ENCODE measurements at regions not wholly inside any gene's neighbourhood (a gene's known extent, or its start where the extent isn't known, plus 50 kb on each side); places are given as distances from the start of the nearest gene placed in this dataset.
A peak's percentile ranks its signal among the peaks of the same experiment; 100 is the strongest.
"Not testable (repeated sequence)": the region's sequence is repeated elsewhere in the genome, so short reads cannot be mapped to it uniquely, and the experiment has no call there.

DNA sequence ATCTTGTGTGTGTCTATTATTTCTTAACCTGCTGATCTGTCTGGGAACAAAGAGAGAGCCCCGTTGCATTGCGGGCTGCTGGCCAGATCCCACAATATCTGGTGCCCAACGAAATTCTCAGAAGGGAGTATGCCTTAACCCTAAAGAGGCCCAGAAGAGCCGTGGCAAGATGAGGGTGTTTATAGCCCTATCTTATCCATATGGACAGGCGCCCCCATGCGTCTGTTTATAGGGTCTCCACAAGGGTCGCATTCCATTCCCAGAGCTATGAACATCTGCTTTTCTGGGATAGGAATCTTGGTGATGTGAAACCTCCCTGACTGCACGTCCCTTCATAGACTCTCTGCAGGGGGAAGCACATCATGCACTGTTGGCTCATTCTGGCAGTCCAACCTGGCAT is 1262.5 kb downstream of the RAPGEF2 start:
- FAIRE-seq; H4K20me1 ChIP-seq (ENCODE audit: insufficient read depth, low read length); in situ Hi-C loops (cut with HindIII; ENCODE audit: extremely low pct_ligation_motif_present, low pct_unique_long_range_greater_than_20kb); BruUV-seq (replicated peaks); H3K27ac ChIP-seq (ENCODE audit: extremely low read length, insufficient read depth, low read length); H3K27me3 ChIP-seq (ENCODE audit: control insufficient read depth in 1 of 2, insufficient read depth in 2 of 2, low read length in 2 of 2); H3K9ac ChIP-seq (ENCODE audit: insufficient read depth, low read depth, low read length); ATAC-seq; CTCF ChIA-PET (ENCODE audit: low intra/inter-chr PET ratio, low total read pairs); H2AFZ ChIP-seq (ENCODE audit: low read length); H3K4me3 ChIP-seq (replicated peaks in 1 of 3; ENCODE audit: insufficient read depth in 1 of 3, low read depth in 2 of 3, low read length in 3 of 3); intact Hi-C loops (cut with micrococcal nuclease; ENCODE audit: unreplicated experiment); H3K79me2 ChIP-seq (ENCODE audit: insufficient read depth, low read length); DNase-seq (ENCODE audit: low spot score); POLR2A ChIA-PET; H3K36me3 ChIP-seq (replicated peaks in 1 of 2; ENCODE audit: control insufficient read depth in 1 of 2, insufficient read depth in 2 of 2, low read length in 2 of 2); H3K4me1 ChIP-seq (ENCODE audit: insufficient read depth, low read length); H3K4me2 ChIP-seq (ENCODE audit: low read depth, low read length): not testable (repeated sequence)
- WGBS (ENCODE audit: low lambda C conversion rate), result 0% methylated on average over 4 of the region's 8 CpGs
- peaks cover 14% of the 10 kb centered on the region for H3K9me3 ChIP-seq (ENCODE audit: low read length)
- peak; percentile 23; the same call in 1 of the 2 replicates for TF ChIP-seq CTCF (CRISPR knock-in tag; IDR thresholded peaks at IDR 0.05)

DNA sequence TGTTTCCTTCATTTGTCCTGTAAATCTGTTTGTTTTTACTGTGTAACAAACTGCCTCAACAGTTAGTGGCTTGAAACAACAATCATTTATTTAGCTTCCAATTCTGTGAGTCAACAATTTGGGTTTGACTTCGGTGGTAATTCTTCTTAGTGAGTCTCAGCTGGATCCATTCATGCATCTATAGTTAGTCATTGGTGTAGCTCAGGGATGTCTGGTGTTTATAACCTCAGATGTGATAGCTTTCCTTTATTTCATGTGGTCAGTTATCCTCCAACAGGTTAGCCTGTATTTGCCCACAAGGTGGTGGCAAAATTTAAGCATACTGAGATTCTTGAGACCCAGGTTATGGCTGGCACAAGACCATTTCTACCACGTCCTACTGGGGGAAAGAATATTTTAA is 1267.2 kb downstream of the RAPGEF2 start:
- no peaks in the 10 kb centered on the region for H3K9me3 ChIP-seq (ENCODE audit: low read length)
- no peaks in the 10 kb centered on the region for H3K79me2 ChIP-seq (ENCODE audit: insufficient read depth, low read length)
- H3K9ac ChIP-seq (ENCODE audit: insufficient read depth, low read depth, low read length), result no peak overlapping the region
- 0% methylated on average over 2 of the region's 2 CpGs for WGBS (ENCODE audit: low lambda C conversion rate)
- ChIA-PET POLR2A (no interaction called here), CTCF (ENCODE audit: low intra/inter-chr PET ratio, low total read pairs) (no interaction called here)
- DNase-seq (ENCODE audit: low spot score), result no peak
- no peak for ATAC-seq
- intact Hi-C loops (cut with micrococcal nuclease; ENCODE audit: unreplicated experiment), result no loop called here
- no peak for FAIRE-seq
- no peak overlapping the region for H2AFZ ChIP-seq (ENCODE audit: low read length)
- no TSS peak for BruUV-seq (replicated peaks)
- H3K27me3 ChIP-seq (ENCODE audit: control insufficient read depth in 1 of 2, insufficient read depth in 2 of 2, low read length in 2 of 2), result no peaks in the 10 kb centered on the region
- H3K4me1 ChIP-seq (ENCODE audit: insufficient read depth, low read length), result no peaks in the 10 kb centered on the region
- H3K36me3 ChIP-seq (replicated peaks in 1 of 2; ENCODE audit: control insufficient read depth in 1 of 2, insufficient read depth in 2 of 2, low read length in 2 of 2), result no peaks in the 10 kb centered on the region
- no peak for TF ChIP-seq GATAD2A (CRISPR knock-in tag; IDR thresholded peaks at IDR 0.05)
- H3K4me2 ChIP-seq (ENCODE audit: low read depth, low read length), result no peak overlapping the region
- in situ Hi-C loops (cut with HindIII; ENCODE audit: extremely low pct_ligation_motif_present, low pct_unique_long_range_greater_than_20kb), result no loop called here
- H3K4me3 ChIP-seq (replicated peaks in 1 of 3; ENCODE audit: insufficient read depth in 1 of 3, low read depth in 2 of 3, low read length in 3 of 3), result no peak overlapping the region
- H4K20me1 ChIP-seq (ENCODE audit: insufficient read depth, low read length), result no peaks in the 10 kb centered on the region
- H3K27ac ChIP-seq (ENCODE audit: extremely low read length, insufficient read depth, low read length), result no peak overlapping the region
